GM12875 (cell line): ENCODE measurements at regions not wholly inside any gene's neighbourhood (a gene's known extent, or its start where the extent isn't known, plus 50 kb on each side); places are given as distances from the start of the nearest gene placed in this dataset.

Experiments used
- H3K4me3 ChIP-seq: one replicate; pipeline ENCODE4 v1.5.1; 2011; ENCODE audit warnings: low read depth, low read length, control low read depth
- CTCF ChIP-seq: IDR thresholded peaks from 2 replicates; pipeline ENCODE4 v1.5.1; 2011; ENCODE audit warnings: low read depth, mild to moderate bottlenecking, control low read depth, inconsistent platforms, low read length, moderate library complexity, borderline replicate concordance; ENCODE audit not compliant: insufficient read depth

- TF ChIP-seq CTCF = no peak
Measured at GRCh38 chr10:44202952-44203351, 181.9 kb downstream of the CXCL12 start.

DNA sequence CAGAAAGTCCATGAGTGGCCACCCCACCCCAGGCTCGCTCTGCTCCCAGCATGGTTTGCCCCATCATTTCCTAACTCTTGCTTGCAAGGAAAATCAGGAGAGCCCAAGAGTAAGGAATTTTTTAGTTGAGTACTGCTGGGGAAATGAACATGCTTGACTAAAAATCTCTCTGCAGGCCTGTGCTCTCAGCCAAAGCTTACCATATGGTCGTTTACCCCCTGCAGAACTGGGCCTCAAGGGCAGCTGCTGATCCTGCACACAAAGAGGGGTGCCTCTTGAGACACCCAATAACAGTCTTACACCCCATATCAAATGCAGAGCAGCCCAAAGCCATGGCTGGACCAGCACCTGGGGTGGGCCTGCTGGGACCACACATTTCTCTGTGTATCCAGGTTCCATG lies 183.2 kb downstream of the CXCL12 start:
- H3K4me3 ChIP-seq = no peak overlapping the region
- TF ChIP-seq CTCF = no peak

More at GRCh38 chr10:44202952-44203351, 181.9 kb downstream of the CXCL12 start:
- no peak overlapping the region for H3K4me3 ChIP-seq

- no peak overlapping the region for H3K4me3 ChIP-seq
- TF ChIP-seq CTCF = no peak
Measured at GRCh38 chr10:44201011-44201410, 183.9 kb downstream of the CXCL12 start.

GRCh38 chr10:44199991-44200655 lies 184.8 kb downstream of the CXCL12 start:
- no peak overlapping the region for H3K4me3 ChIP-seq
- no peak for TF ChIP-seq CTCF

GRCh38 chr10:44199267-44199666 lies 185.6 kb downstream of the CXCL12 start:
- no peak overlapping the region for H3K4me3 ChIP-seq
- no peak for TF ChIP-seq CTCF

DNA sequence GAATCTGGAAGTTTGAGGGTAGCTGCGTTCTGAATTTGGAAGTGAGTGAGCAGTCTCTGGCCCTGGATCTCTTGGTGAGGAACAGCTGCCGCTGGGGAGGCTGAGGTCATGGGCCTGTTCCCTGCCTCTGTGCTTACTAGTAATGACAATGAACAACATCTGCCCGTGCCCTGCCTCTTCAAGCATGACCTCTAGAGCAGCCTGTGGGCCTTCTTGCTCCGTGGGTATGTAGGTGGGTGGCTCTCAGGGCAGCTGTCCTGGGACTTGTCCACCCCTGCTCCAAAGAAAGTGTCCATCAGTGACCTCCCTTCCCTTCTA lies 186.2 kb downstream of the CXCL12 start:
- H3K4me3 ChIP-seq = no peak overlapping the region
- TF ChIP-seq CTCF = no peak

- no peak for TF ChIP-seq CTCF
Measured at GRCh38 chr10:44198096-44198779, 186.7 kb downstream of the CXCL12 start.

More at GRCh38 chr10:44198096-44198779, 186.7 kb downstream of the CXCL12 start:
- H3K4me3 ChIP-seq = no peak overlapping the region
